HG03354 (cell line): ENCODE measurements at regions not wholly inside any gene's neighbourhood (a gene's known extent, or its start where the extent isn't known, plus 50 kb on each side); places are given as distances from the start of the nearest gene placed in this dataset.
"Not testable (repeated sequence)": the region's sequence is repeated elsewhere in the genome, so short reads cannot be mapped to it uniquely, and the experiment has no call there.

Experiments used
- ATAC-seq: cut with Tn5 transposase; IDR thresholded peaks from one replicate; pipeline ENCODE4 v1.9.1; 2021; ENCODE audit warnings: mild to moderate bottlenecking; ENCODE audit not compliant: unreplicated experiment, poor library complexity, severe bottlenecking

DNA sequence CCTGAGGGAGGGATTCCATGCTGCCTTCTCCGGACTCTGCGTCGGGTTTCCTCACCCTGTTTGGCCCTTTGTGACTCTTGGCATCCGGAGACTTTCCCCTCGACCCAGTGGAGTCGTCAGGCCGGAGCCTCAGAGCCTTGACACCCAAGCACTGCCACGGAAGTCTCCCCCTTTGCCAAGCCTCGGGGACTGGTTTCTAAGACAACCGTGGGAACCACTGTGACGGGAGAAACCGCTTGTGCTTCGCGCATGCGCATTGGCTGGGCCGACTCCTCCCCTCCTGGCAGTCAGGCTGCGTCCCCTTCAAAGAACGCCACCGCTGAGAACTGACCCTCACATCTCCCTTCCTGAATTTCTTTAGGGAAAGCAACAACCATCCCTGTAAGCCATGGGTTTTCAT is 459.4 kb upstream of the ZNG1F start:
- not testable (repeated sequence) for ATAC-seq

- ATAC-seq: not testable (repeated sequence)
Measured at GRCh38 chr9:41646246-41646645, 457.1 kb upstream of the ZNG1F start.

- peak; percentile 100 for ATAC-seq
Measured at GRCh38 chr9:41643571-41644279, 454.6 kb upstream of the ZNG1F start.

DNA sequence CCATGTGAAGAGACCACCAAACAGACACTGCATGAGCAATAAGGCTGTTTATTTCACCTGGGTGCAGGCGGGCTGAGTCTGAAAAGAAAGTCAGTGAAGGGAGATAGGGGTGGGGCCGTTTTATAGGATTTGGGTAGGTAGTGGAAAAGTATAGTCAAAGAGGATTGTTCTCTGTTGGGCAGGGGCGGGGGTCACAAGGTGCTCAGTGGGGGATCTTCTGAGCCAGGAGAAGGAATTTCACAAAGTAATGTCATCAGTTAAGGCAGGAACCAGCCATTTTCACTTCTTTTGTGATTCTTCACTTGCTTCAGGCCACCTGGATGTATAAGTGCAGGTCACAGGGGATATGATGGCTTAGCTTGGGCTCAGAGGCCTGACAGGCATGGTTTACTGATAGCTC is 444.6 kb upstream of the ZNG1F start:
- not testable (repeated sequence) for ATAC-seq

DNA sequence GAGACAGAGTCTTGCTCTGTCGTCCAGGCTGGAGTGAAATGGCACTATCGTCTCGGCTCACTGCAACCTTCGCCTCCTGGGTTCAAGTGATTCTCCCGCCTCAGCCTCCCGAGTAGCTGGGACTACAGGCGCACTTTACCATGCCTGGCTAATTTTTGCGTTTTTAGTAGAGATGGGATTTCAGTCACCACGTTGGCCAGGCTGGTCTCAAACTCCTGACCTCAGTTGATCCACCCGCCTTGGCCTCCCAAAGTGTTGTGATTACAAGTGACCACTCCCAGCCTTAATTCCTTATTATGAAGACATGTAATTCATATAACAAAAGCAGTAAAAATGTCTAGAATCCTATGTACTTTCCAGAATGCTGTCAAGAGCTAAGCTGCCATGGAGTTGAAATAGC is 434.5 kb upstream of the ZNG1F start:
- not testable (repeated sequence) for ATAC-seq

DNA sequence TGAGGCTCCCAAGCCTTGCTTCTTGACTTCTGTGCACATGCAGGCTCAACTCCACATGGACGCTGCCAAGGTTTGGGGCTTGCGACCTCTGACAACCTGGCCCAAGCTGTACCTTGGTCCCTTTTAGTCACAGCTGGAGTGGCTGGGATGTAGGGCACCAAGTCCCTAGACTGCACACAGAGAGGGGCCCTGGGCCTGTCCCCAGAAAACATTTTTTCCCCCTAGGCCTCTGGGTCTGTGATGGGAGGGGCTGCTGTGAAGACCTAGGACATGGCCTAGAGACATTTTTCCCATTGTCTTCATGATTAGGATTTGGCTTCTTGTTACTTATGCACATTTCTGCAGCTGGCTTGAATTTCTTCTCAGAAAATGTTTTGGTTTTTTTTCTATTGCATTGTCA is 430.1 kb upstream of the ZNG1F start:
- not testable (repeated sequence) for ATAC-seq

DNA sequence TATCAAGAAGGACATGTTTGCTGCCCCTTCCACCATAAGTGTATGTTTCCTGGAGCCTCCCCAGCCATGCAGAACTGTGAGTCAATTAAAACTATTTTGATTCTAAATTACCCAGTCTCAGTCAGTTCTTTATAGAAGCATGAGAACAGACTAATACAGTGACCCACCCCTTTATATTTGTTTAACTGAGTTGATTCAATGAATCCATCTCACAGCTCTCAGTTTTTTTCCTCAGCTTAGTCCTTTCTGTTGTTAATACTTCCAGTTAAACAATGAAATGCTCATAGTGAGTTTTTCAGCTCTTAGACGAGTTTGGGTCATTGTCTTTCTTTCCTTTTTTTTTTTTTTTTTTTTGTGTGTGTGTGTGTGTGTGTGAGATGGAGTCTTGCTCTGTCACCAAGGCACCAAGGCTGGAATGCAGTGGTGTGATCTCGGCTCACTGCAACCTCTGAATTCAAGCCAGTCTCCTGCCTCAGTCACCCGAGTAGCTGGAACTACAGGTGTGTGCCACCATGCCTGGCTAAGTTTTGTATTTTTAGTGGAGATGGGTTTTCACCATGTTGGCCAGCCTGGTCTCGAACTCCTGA is 417.9 kb upstream of the ZNG1F start:
- ATAC-seq: not testable (repeated sequence)

DNA sequence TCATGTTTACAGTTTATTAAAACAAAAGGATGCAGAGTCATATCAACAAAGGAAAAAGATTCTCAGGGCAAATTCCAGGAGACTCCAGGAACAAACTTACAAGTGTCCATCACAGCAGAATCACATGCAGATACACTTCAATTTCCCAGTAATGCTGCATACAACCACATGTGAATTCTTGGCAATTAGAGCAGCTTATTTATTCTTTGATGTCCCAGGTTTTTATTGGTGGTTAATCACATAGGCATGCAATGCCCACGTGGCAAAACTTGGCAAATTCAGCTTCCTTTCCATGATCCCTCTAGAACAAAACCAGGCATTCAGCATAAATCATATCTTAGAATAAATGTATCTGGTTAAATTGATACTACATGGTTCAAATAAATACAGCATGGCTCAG is 376.5 kb upstream of the ZNG1F start:
- ATAC-seq: not testable (repeated sequence)
